ENCODE measurements at regions not wholly inside any gene's neighbourhood (a gene's known extent, or its start where the extent isn't known, plus 50 kb on each side); places are given as distances from the start of the nearest gene placed in this dataset.

GRCh38 chr7:95687759-95688343 is 84.5 kb upstream of the DYNC1I1 start:
- peak; percentile 34 for TF ChIP-seq CTCF (IDR thresholded peaks at IDR 0.05; ENCODE audit: insufficient read depth, low read depth, low read length)
- TF ChIP-seq EZH2 (IDR thresholded peaks at IDR 0.05; ENCODE audit: insufficient read depth, low read length), result no peak
